H1 (cell line): ENCODE measurements at regions not wholly inside any gene's neighbourhood (a gene's known extent, or its start where the extent isn't known, plus 50 kb on each side); places are given as distances from the start of the nearest gene placed in this dataset.

Experiments used
- CTCF ChIA-PET: fragments of 300-600 bp; sonication (Branson Sonifier 250); formaldehyde crosslinking; loops from one replicate; lab custom pipeline; 2021; ENCODE audit not compliant: partially characterized antibody; lab: Charles Lee
- POLR2A ChIA-PET: fragments of 300-600 bp; sonication (Branson Sonifier 250); formaldehyde crosslinking; loops from one replicate; lab custom pipeline; 2021; ENCODE audit warnings: inconsistent platforms; ENCODE audit not compliant: partially characterized antibody; lab: Charles Lee
- DNase-seq, 2 experiments: peaks; one replicate each; pipeline versions ENCODE4 v3.0.0 to v3.0.0-alpha.2; 2010 to 2022; ENCODE audit warnings: low spot score in 2 of 2, low read depth in 1 of 2, mixed read lengths in 1 of 2
- FAIRE-seq: peaks from 2 replicates; lab custom pipeline; 2011; peaks lifted over from hg19 to GRCh38; lab: Jason Lieb, UNC
- H2AFZ ChIP-seq: 2 replicates; pipeline ENCODE4 v1.8.1; 2012; ENCODE audit warnings: low read length, inconsistent platforms
- H2AK5ac ChIP-seq: 2 replicates; pipeline ENCODE4 v1.6.1; 2013; ENCODE audit warnings: low read depth, low read length
- H2BK120ac ChIP-seq: replicated peaks from 2 replicates; pipeline ENCODE3; 2013; ENCODE audit warnings: low read depth, low read length, inconsistent platforms
- H2BK12ac ChIP-seq: 2 replicates; pipeline ENCODE4 v1.6.1; 2013; ENCODE audit warnings: low read depth, low read length
- H2BK15ac ChIP-seq: 2 replicates; pipeline ENCODE4 v1.6.1; 2013; ENCODE audit warnings: low read length
- H2BK20ac ChIP-seq: 2 replicates; pipeline ENCODE4 v1.6.1; 2013; ENCODE audit warnings: low read length
- H2BK5ac ChIP-seq: 2 replicates; pipeline ENCODE4 v1.6.1; 2013; ENCODE audit warnings: low read depth, low read length
- H3K14ac ChIP-seq: 2 replicates; pipeline ENCODE4 v1.6.1; 2013; ENCODE audit warnings: inconsistent platforms; ENCODE audit not compliant: insufficient read length
- H3K18ac ChIP-seq: 2 replicates; pipeline ENCODE4 v1.6.1; 2013; ENCODE audit warnings: low read length; ENCODE audit errors: extremely low read depth
- H3K23ac ChIP-seq: 2 replicates; pipeline ENCODE4 v1.6.1; 2013; ENCODE audit warnings: inconsistent platforms; ENCODE audit not compliant: insufficient read length
- H3K23me2 ChIP-seq: 2 replicates; pipeline ENCODE4 v1.6.1; 2013; ENCODE audit warnings: low read depth, low read length
- H3K27ac ChIP-seq: 2 replicates; pipeline ENCODE4 v1.6.1; 2011; ENCODE audit warnings: low read depth, low read length, inconsistent platforms
- H3K27me3 ChIP-seq, 4 experiments: replicated peaks in 1 of 4; 1 replicate in 1 of 4; 2 replicates in 3 of 4; pipeline versions ENCODE4 v1.6.1 to v1.8.1; 2011 to 2013; ENCODE audit warnings: low read length in 3 of 4, mild to moderate bottlenecking in 3 of 4, inconsistent platforms in 2 of 4, mixed read lengths in 2 of 4, moderate library complexity in 1 of 4; ENCODE audit not compliant: control insufficient read depth in 3 of 4, insufficient read depth in 3 of 4; ENCODE audit errors: extremely low read depth in 1 of 4
- H3K36me3 ChIP-seq, 4 experiments: 2 replicates each; pipeline versions ENCODE4 v1.6.1 to v1.8.1; 2011 to 2013; ENCODE audit warnings: mild to moderate bottlenecking in 4 of 4, low read length in 3 of 4, moderate library complexity in 2 of 4, control low read depth in 1 of 4, inconsistent platforms in 1 of 4; ENCODE audit not compliant: insufficient read depth in 4 of 4, control insufficient read depth in 2 of 4
- H3K4ac ChIP-seq: replicated peaks from 2 replicates; pipeline ENCODE3; 2013; ENCODE audit warnings: low read length, low read depth, mixed read lengths, inconsistent platforms; ENCODE audit not compliant: insufficient read length
- H3K4me1 ChIP-seq, 4 experiments: replicated peaks in 1 of 4; 1 replicate in 1 of 4; 2 replicates in 3 of 4; pipeline versions ENCODE4 v1.6.1 to v1.8.1; 2011 to 2013; ENCODE audit warnings: low read length in 3 of 4, inconsistent platforms in 2 of 4, mixed read lengths in 1 of 4; ENCODE audit not compliant: insufficient read depth in 4 of 4, control insufficient read depth in 3 of 4
- H3K4me2 ChIP-seq, 2 experiments: 2 replicates each; pipeline versions ENCODE4 v1.6.1 to v1.8.1; 2011 to 2013; ENCODE audit warnings: low read depth in 2 of 2, low read length in 2 of 2, control low read depth in 1 of 2, inconsistent platforms in 1 of 2, mild to moderate bottlenecking in 1 of 2; ENCODE audit not compliant: insufficient read depth in 1 of 2
- H3K4me3 ChIP-seq, 4 experiments: fragments of 200-600, 300-600 bp in 1 of 4; sonication (generic), shearing (Covaris generic), sonication (Bioruptor Twin) in 1 of 4; 2 replicates each; pipeline versions ENCODE4 v1.5.1 to v1.8.1; 2011 to 2016; ENCODE audit warnings: low read length in 4 of 4, low read depth in 3 of 4, control low read depth in 2 of 4, inconsistent platforms in 2 of 4, mild to moderate bottlenecking in 2 of 4, mixed read lengths in 1 of 4, moderate library complexity in 1 of 4; ENCODE audit not compliant: insufficient read depth in 2 of 4; ENCODE audit errors: extremely low read depth in 1 of 4
- H3K56ac ChIP-seq: replicated peaks from 2 replicates; pipeline ENCODE3; 2013; ENCODE audit warnings: low read depth, mild to moderate bottlenecking, mixed read lengths, low read length, inconsistent platforms; ENCODE audit not compliant: insufficient read length
- H3K79me1 ChIP-seq: 2 replicates; pipeline ENCODE4 v1.6.1; 2013; ENCODE audit warnings: low read depth, low read length, control low read depth
- H3K79me2 ChIP-seq, 2 experiments: 2 replicates each; pipeline versions ENCODE4 v1.6.1 to v1.8.1; 2012 to 2013; ENCODE audit warnings: low read length in 2 of 2, mild to moderate bottlenecking in 2 of 2, inconsistent platforms in 1 of 2; ENCODE audit not compliant: insufficient read depth in 2 of 2, control insufficient read depth in 1 of 2
- H3K9ac ChIP-seq, 4 experiments: replicated peaks in 1 of 4; 1 replicate in 1 of 4; 2 replicates in 3 of 4; pipeline versions ENCODE4 v1.6.1 to v1.8.1; 2011 to 2013; ENCODE audit warnings: low read depth in 3 of 4, low read length in 3 of 4, control low read depth in 2 of 4, mild to moderate bottlenecking in 2 of 4, moderate library complexity in 2 of 4, inconsistent platforms in 1 of 4; ENCODE audit errors: extremely low read depth in 1 of 4
- H3K9me3 ChIP-seq, 2 experiments: 2 replicates each; pipeline versions ENCODE4 v1.6.1 to v1.8.1; 2012 to 2013; ENCODE audit warnings: mild to moderate bottlenecking in 2 of 2, moderate library complexity in 2 of 2, control low read depth in 1 of 2, inconsistent platforms in 1 of 2, low read depth in 1 of 2, low read length in 1 of 2, mixed read lengths in 1 of 2; ENCODE audit not compliant: insufficient read depth in 2 of 2
- H4K20me1 ChIP-seq, 2 experiments: replicated peaks in 1 of 2; 2 replicates each; pipeline versions ENCODE3 to v1.8.1; 2011 to 2013; ENCODE audit warnings: inconsistent platforms in 2 of 2, low read length in 2 of 2, mild to moderate bottlenecking in 1 of 2; ENCODE audit not compliant: insufficient read depth in 2 of 2, control insufficient read depth in 1 of 2
- H4K5ac ChIP-seq: 2 replicates; pipeline ENCODE4 v1.6.1; 2013; ENCODE audit warnings: low read length, low read depth, mixed read lengths, inconsistent platforms; ENCODE audit not compliant: insufficient read length
- H4K8ac ChIP-seq: 2 replicates; pipeline ENCODE4 v1.8.0; 2013; ENCODE audit warnings: mild to moderate bottlenecking, moderate library complexity, low read length, inconsistent platforms; ENCODE audit not compliant: insufficient read depth; ENCODE audit errors: extremely low read depth
- H4K91ac ChIP-seq: replicated peaks from 2 replicates; pipeline ENCODE3; 2013; ENCODE audit warnings: low read length, mixed read lengths, inconsistent platforms; ENCODE audit not compliant: insufficient read length
- JUND ChIP-seq: IDR thresholded peaks from 2 replicates; pipeline ENCODE4 v1.6.1; 2011; ENCODE audit warnings: mild to moderate bottlenecking, improper control_type of control experiment, low read length
- RAD21 ChIP-seq, 2 experiments: IDR thresholded peaks in 1 of 2; conservative IDR thresholded peaks in 1 of 2; 2 replicates each; pipeline ENCODE4 v1.6.1; 2011; ENCODE audit warnings: low read depth in 2 of 2, low read length in 2 of 2, improper control_type of control experiment in 1 of 2, inconsistent platforms in 1 of 2, mild to moderate bottlenecking in 1 of 2, moderate library complexity in 1 of 2
- RXRA ChIP-seq: IDR thresholded peaks from 2 replicates; pipeline ENCODE4 v1.6.1; 2011; ENCODE audit warnings: low read depth, mild to moderate bottlenecking, low read length, moderate library complexity; ENCODE audit not compliant: insufficient read depth
- WGBS, 2 experiments: shearing (Covaris generic) in 1 of 2; methylation state at CpG; one replicate each; pipeline versions ENCODE4 v1.1.6 to v1.1.7; 2013 to 2015; ENCODE audit warnings: low lambda C conversion rate in 2 of 2, mixed read lengths in 2 of 2, inconsistent platforms in 1 of 2, low coverage in 1 of 2, missing lambda C conversion rate in 1 of 2; ENCODE audit not compliant: insufficient replicate concordance in 2 of 2, insufficient coverage in 1 of 2, insufficient read length in 1 of 2; ENCODE audit errors: extremely low coverage in 1 of 2, missing lambda C conversion rate in 1 of 2; 5-methylcytosine and 5-hydroxymethylcytosine counted together

DNA sequence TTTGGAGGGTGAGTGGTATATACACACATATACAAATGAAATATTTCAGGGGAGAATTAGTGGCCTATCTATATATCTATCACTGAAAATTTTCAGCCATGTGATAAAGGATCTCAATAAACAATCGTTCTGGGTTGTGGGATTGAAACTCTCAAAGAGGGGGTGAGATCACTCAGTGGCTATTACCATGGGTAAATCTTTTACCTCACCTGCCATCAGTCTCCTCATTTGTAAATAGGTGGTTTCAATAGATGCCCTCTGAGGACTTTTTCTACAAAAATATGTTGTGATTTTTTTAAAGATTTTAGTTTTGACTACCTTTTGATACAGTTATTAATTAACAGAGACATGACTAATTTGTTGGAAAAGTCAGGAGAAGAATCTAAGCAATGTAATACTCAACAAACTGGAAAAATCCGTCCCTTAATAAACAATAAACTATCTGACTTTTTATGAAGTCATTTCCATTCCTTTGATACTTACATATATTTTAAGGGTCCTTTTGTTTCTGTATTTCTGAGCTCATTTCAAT is 192.8 kb downstream of the MAD2L1 start:
- Histone ChIP-seq H3K79me1 (no peaks in the 10 kb centered on the region), H3K4me2 (no peak overlapping the region), H3K9me3 (no peaks in the 10 kb centered on the region), H3K18ac (no peak overlapping the region), H3K9ac (no peak overlapping the region), H4K91ac (no peak overlapping the region), H2BK20ac (no peak overlapping the region), H3K27me3 (no peaks in the 10 kb centered on the region), H3K27ac (no peak overlapping the region), H2BK12ac (no peak overlapping the region), H2AK5ac (no peak overlapping the region), H3K4ac (no peak overlapping the region), H3K79me2 (no peaks in the 10 kb centered on the region), H3K14ac (no peak overlapping the region), H4K5ac (no peak overlapping the region), H3K23me2 (no peaks in the 10 kb centered on the region), H3K23ac (no peak overlapping the region), H3K36me3 (no peaks in the 10 kb centered on the region), H2AFZ (no peak overlapping the region), H3K56ac (no peak overlapping the region), H2BK15ac (no peak overlapping the region), H2BK5ac (no peak overlapping the region), H4K20me1 (no peaks in the 10 kb centered on the region), H2BK120ac (no peak overlapping the region), H3K4me1 (no peaks in the 10 kb centered on the region), H3K4me3 (no peak overlapping the region), H4K8ac (no peak overlapping the region)
- CTCF ChIA-PET: no interaction called here
- WGBS, 2 experiments: 73% methylated on average over 2 of the region's 2 CpGs; no CpG with 5 or more reads in 1 of the 2 experiments
- FAIRE-seq (no peak), DNase-seq (no peak)
- POLR2A ChIA-PET: no interaction called here
- no peak for TF ChIP-seq RXRA
- no peak for TF ChIP-seq JUND
- no peak for TF ChIP-seq RAD21 (IDR thresholded peaks at IDR 0.05 in 1 of 2, conservative IDR thresholded peaks at IDR 0.05 in 1 of 2; ENCODE audit: low read depth in 2 of 2, low read length in 2 of 2)
